MM.1S (cell line): ENCODE measurements at regions not wholly inside any gene's neighbourhood (a gene's known extent, or its start where the extent isn't known, plus 50 kb on each side); places are given as distances from the start of the nearest gene placed in this dataset.

Source experiments
- DNase-seq: peaks from one replicate; pipeline ENCODE4 v3.0.0-alpha.2; 2015
- H2AFZ ChIP-seq: fragments of 300-600 bp; sonication (generic); 2 replicates; pipeline ENCODE4 v1.6.0; 2016; ENCODE audit warnings: antibody characterized with exemption, low read length
- H3F3A ChIP-seq: fragments of 300-600 bp; sonication (generic); 2 replicates; pipeline ENCODE4 v1.6.1; 2016; ENCODE audit warnings: mild to moderate bottlenecking, antibody characterized with exemption, low read length, moderate library complexity, mixed read lengths; ENCODE audit not compliant: insufficient read depth
- H3K27ac ChIP-seq: fragments of 300-600 bp; sonication (generic); 2 replicates; pipeline ENCODE4 v1.5.1; 2016; ENCODE audit warnings: mild to moderate bottlenecking, low read length
- H3K27me3 ChIP-seq: fragments of 300-600 bp; sonication (generic); replicated peaks from 2 replicates; pipeline ENCODE4 v1.6.0; 2016; ENCODE audit warnings: low read length; ENCODE audit not compliant: insufficient read depth
- H3K36me3 ChIP-seq: fragments of 300-600 bp; sonication (generic); replicated peaks from 2 replicates; pipeline ENCODE4 v1.6.1; 2016; ENCODE audit warnings: mild to moderate bottlenecking, low read length, mixed read lengths; ENCODE audit not compliant: insufficient read depth
- H3K4me1 ChIP-seq: fragments of 300-600 bp; sonication (generic); 2 replicates; pipeline ENCODE4 v1.6.1; 2016; ENCODE audit warnings: low read length, mixed read lengths
- H3K4me2 ChIP-seq: fragments of 300-600 bp; sonication (generic); 2 replicates; pipeline ENCODE4 v1.6.0; 2016; ENCODE audit warnings: low read depth, low read length
- H3K4me3 ChIP-seq: fragments of 300-600 bp; sonication (generic); 2 replicates; pipeline ENCODE4 v1.5.1; 2016; ENCODE audit warnings: low read length, mixed read lengths
- H3K79me2 ChIP-seq: fragments of 300-600 bp; sonication (generic); 2 replicates; pipeline ENCODE4 v1.6.1; 2016; ENCODE audit warnings: mixed run types, low read length, mixed read lengths
- H3K9ac ChIP-seq: fragments of 300-600 bp; sonication (generic); 2 replicates; pipeline ENCODE4 v1.6.1; 2016; ENCODE audit warnings: low read length, mixed read lengths
- H3K9me2 ChIP-seq: fragments of 300-600 bp; sonication (generic); replicated peaks from 2 replicates; pipeline ENCODE4 v1.6.1; 2016; ENCODE audit warnings: mild to moderate bottlenecking, low read length, mixed read lengths; ENCODE audit not compliant: insufficient read depth
- H3K9me3 ChIP-seq: fragments of 300-600 bp; sonication (generic); replicated peaks from 2 replicates; pipeline ENCODE4 v1.6.1; 2016; ENCODE audit warnings: mild to moderate bottlenecking, low read length, mixed read lengths; ENCODE audit not compliant: insufficient read depth
- H4K20me1 ChIP-seq: fragments of 300-600 bp; sonication (generic); 2 replicates; pipeline ENCODE4 v1.6.1; 2016; ENCODE audit warnings: mild to moderate bottlenecking, low read length, moderate library complexity, mixed read lengths; ENCODE audit not compliant: insufficient read depth
- EZH2 ChIP-seq: fragments of 300-600 bp; sonication (generic); optimal IDR thresholded peaks from 2 replicates; pipeline ENCODE3; 2017; ENCODE audit warnings: low read depth, mild to moderate bottlenecking, antibody characterized with exemption, low read length, mixed read lengths
- EZH2phosphoT487 ChIP-seq: fragments of 300-600 bp; sonication (generic); IDR thresholded peaks from 2 replicates; pipeline ENCODE4 v1.6.1; 2018; ENCODE audit warnings: antibody characterized with exemption, low read length
- TF ChIP-seq, protein P1 (sequence below): fragments of 300-600 bp; sonication (generic); IDR thresholded peaks from 2 replicates; pipeline ENCODE4 v1.5.1; 2016; ENCODE audit warnings: antibody characterized with exemption, low read length, mixed read lengths

DNA sequence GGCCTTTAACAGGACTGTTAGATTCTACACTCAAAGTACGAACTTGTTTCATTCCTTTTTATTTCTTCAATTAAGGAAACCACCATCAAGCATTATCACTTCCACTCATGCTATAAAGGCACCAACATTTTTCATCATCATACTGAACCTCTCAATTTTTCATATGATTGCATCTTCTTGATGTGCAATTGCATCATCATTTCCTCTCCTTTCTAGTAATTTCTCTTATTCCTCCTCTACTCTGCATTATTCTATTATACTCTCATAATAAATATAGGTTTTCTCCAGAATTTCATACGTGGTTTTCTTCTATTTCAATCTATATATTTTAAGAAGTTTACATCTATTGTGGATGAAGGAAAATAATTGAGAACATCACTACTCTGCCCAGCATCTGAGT lies 506.2 kb upstream of the ZNF385D start:
- Histone ChIP-seq H3K4me2 (no peak overlapping the region), H3K9ac (no peak overlapping the region), H3K27me3 (no peaks in the 10 kb centered on the region), H2AFZ (no peak overlapping the region), H3K79me2 (no peaks in the 10 kb centered on the region), H4K20me1 (no peaks in the 10 kb centered on the region), H3K36me3 (no peaks in the 10 kb centered on the region), H3K9me2 (no peaks in the 10 kb centered on the region), H3K27ac (no peak overlapping the region), H3K4me1 (no peaks in the 10 kb centered on the region), H3K9me3 (no peaks in the 10 kb centered on the region), H3F3A (no peaks in the 10 kb centered on the region), H3K4me3 (no peak overlapping the region)
- TF ChIP-seq, protein P1, sequence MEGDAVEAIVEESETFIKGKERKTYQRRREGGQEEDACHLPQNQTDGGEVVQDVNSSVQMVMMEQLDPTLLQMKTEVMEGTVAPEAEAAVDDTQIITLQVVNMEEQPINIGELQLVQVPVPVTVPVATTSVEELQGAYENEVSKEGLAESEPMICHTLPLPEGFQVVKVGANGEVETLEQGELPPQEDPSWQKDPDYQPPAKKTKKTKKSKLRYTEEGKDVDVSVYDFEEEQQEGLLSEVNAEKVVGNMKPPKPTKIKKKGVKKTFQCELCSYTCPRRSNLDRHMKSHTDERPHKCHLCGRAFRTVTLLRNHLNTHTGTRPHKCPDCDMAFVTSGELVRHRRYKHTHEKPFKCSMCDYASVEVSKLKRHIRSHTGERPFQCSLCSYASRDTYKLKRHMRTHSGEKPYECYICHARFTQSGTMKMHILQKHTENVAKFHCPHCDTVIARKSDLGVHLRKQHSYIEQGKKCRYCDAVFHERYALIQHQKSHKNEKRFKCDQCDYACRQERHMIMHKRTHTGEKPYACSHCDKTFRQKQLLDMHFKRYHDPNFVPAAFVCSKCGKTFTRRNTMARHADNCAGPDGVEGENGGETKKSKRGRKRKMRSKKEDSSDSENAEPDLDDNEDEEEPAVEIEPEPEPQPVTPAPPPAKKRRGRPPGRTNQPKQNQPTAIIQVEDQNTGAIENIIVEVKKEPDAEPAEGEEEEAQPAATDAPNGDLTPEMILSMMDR: no peak
- TF ChIP-seq EZH2phosphoT487 (no peak), EZH2 (no peak)
- DNase-seq: no peak

DNA sequence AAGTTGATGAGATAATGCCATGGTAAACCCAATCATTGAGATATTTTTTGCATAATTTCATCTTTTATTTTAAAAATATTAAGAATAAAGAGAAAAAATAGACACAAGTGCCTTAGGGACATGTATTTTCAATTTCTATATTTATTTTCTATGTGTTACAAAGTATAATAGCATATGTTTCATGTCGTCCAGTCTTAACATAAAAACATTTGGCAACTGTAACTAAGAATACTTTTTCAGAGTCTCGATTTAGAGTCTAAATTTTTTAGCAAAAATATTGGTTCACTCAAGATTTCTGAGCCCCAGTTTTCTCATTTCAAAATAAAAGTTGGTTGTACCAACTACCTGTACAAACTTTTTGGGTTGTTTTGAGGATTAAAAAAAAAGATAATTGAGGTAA lies 511.4 kb upstream of the ZNF385D start:
- no peaks in the 10 kb centered on the region for H3K9me3 ChIP-seq
- no peaks in the 10 kb centered on the region for H3K36me3 ChIP-seq
- no peaks in the 10 kb centered on the region for H4K20me1 ChIP-seq
- H3F3A ChIP-seq: no peaks in the 10 kb centered on the region
- no peaks in the 10 kb centered on the region for H3K27me3 ChIP-seq
- no peak overlapping the region for H3K27ac ChIP-seq
- no peak overlapping the region for H3K4me3 ChIP-seq
- H2AFZ ChIP-seq: no peak overlapping the region
- H3K9ac ChIP-seq: no peak overlapping the region
- H3K4me2 ChIP-seq: no peak overlapping the region
- no peak for TF ChIP-seq EZH2phosphoT487
- TF ChIP-seq, protein P1: no peak
- TF ChIP-seq EZH2: no peak
- H3K79me2 ChIP-seq: no peaks in the 10 kb centered on the region
- DNase-seq: no peak
- no peaks in the 10 kb centered on the region for H3K9me2 ChIP-seq
- H3K4me1 ChIP-seq: no peaks in the 10 kb centered on the region

DNA sequence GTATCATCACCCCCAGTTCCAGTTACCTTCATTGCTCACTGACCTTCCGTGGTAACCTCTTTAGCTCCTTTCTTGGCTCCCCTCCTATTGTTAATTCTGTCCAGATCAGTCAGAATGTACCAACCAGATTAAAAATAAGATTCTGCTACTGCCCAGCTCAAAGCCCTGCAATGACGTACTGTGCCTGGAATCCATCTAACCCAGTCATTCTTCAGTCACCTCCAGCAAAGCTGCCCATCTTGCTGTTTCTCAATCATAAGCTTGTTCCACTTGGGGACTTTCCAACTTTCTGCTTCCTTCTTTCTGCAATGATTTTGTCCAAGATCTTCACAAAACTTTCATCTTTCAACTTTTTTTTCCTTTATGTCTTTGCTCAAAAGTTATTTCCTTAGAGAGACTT lies 512.0 kb upstream of the ZNF385D start:
- no peaks in the 10 kb centered on the region for H3F3A ChIP-seq
- no peak overlapping the region for H3K4me3 ChIP-seq
- H3K9ac ChIP-seq: no peak overlapping the region
- H3K36me3 ChIP-seq: no peaks in the 10 kb centered on the region
- H3K4me1 ChIP-seq: no peaks in the 10 kb centered on the region
- H2AFZ ChIP-seq: no peak overlapping the region
- no peak overlapping the region for H3K4me2 ChIP-seq
- H3K27ac ChIP-seq: no peak overlapping the region
- H3K79me2 ChIP-seq: no peaks in the 10 kb centered on the region
- TF ChIP-seq EZH2phosphoT487: no peak
- TF ChIP-seq, protein P1: no peak
- no peak for TF ChIP-seq EZH2
- DNase-seq: no peak
- H4K20me1 ChIP-seq: no peaks in the 10 kb centered on the region
- H3K9me3 ChIP-seq: no peaks in the 10 kb centered on the region
- no peaks in the 10 kb centered on the region for H3K9me2 ChIP-seq
- no peaks in the 10 kb centered on the region for H3K27me3 ChIP-seq

DNA sequence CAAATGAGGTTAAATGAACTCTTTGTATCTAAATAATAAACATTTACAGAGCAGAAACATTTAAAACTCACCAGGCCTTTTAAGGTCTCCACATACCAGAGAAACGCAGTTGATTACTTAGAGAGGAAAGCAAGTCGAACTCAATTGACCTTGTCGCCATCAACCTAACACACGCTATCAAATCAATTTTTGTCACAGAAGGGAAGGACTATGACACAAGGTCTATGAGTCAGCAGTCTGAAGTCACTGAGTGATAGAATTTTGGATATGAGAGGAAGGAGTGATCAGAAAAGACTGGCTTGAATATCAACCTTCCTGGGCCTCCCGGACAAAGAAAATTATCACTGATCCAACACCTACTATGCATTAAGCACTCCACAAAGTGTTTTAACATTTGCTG lies 514.4 kb upstream of the ZNF385D start:
- no peaks in the 10 kb centered on the region for H3K27me3 ChIP-seq
- H3K4me1 ChIP-seq: no peaks in the 10 kb centered on the region
- H3K9me2 ChIP-seq: no peaks in the 10 kb centered on the region
- H3F3A ChIP-seq: no peaks in the 10 kb centered on the region
- TF ChIP-seq EZH2: no peak
- TF ChIP-seq EZH2phosphoT487: no peak
- TF ChIP-seq, protein P1: no peak
- no peaks in the 10 kb centered on the region for H3K9me3 ChIP-seq
- H3K4me3 ChIP-seq: no peak overlapping the region
- H3K4me2 ChIP-seq: no peak overlapping the region
- no peaks in the 10 kb centered on the region for H3K36me3 ChIP-seq
- no peaks in the 10 kb centered on the region for H4K20me1 ChIP-seq
- no peak for DNase-seq
- no peak overlapping the region for H3K27ac ChIP-seq
- H3K79me2 ChIP-seq: no peaks in the 10 kb centered on the region
- no peak overlapping the region for H2AFZ ChIP-seq
- H3K9ac ChIP-seq: no peak overlapping the region
